Panc1 (cell line): ENCODE measurements at regions not wholly inside any gene's neighbourhood (a gene's known extent, or its start where the extent isn't known, plus 50 kb on each side); places are given as distances from the start of the nearest gene placed in this dataset.

Experiments used
- ATAC-seq: fragments of 200-7000 bp; cut with Tn5 transposase; 2 replicates; pipeline ENCODE4 v1.9.1; 2020; ENCODE audit warnings: mild to moderate bottlenecking, moderate library complexity
- BruUV-seq: library from RNA; stranded (reverse); fragments of 400-500 nt; replicated peaks from 2 replicates; lab custom pipeline; 2021; lab: Mats Ljungman, UMichigan
- CTCF ChIA-PET: fragments of 300-600 bp; sonication (Branson Sonifier 250); formaldehyde crosslinking; loops from one replicate; lab custom pipeline; 2022; ENCODE audit warnings: antibody characterized with exemption; lab: Charles Lee
- POLR2A ChIA-PET: fragments of 300-600 bp; sonication (Branson Sonifier 250); formaldehyde crosslinking; loops from one replicate; lab custom pipeline; 2022; ENCODE audit warnings: antibody characterized with exemption; lab: Charles Lee
- DNase-seq: peaks from one replicate; pipeline ENCODE4 v3.0.0-alpha.2; 2010; ENCODE audit warnings: low read depth, low spot score
- H3K27ac ChIP-seq: 2 replicates; pipeline ENCODE4 v1.5.1; 2011; ENCODE audit warnings: mild to moderate bottlenecking, low read length, inconsistent platforms
- H3K27me3 ChIP-seq: fragments of 200-500 bp; sonication (Bioruptor generic); 2 replicates; pipeline ENCODE4 v1.6.0; 2014; ENCODE audit warnings: low read length, inconsistent platforms; ENCODE audit not compliant: control insufficient read depth, insufficient read depth
- H3K36me3 ChIP-seq: fragments of 200-500 bp; sonication (Bioruptor generic); 2 replicates; pipeline ENCODE4 v1.5.1; 2014; ENCODE audit warnings: inconsistent platforms, mild to moderate bottlenecking, low read length, moderate library complexity; ENCODE audit not compliant: control insufficient read depth, insufficient read depth
- H3K4me1 ChIP-seq: 2 replicates; pipeline ENCODE4 v1.5.1; 2011; ENCODE audit warnings: inconsistent platforms, mild to moderate bottlenecking, low read length, moderate library complexity; ENCODE audit not compliant: control insufficient read depth, insufficient read depth
- H3K4me3 ChIP-seq, 2 experiments: 2 replicates each; pipeline ENCODE4 v1.5.1; 2011 to 2012; ENCODE audit warnings: low read depth in 2 of 2, low read length in 2 of 2, mild to moderate bottlenecking in 2 of 2, inconsistent platforms in 1 of 2, moderate library complexity in 1 of 2
- H3K9me3 ChIP-seq: fragments of 200-500 bp; sonication (Bioruptor generic); 2 replicates; pipeline ENCODE4 v1.5.1; 2014; ENCODE audit warnings: low read depth, mild to moderate bottlenecking, inconsistent platforms, low read length, moderate library complexity; ENCODE audit not compliant: control insufficient read depth, insufficient read depth
- CTCF ChIP-seq: fragments of 450-650 bp; IDR thresholded peaks from 2 replicates; pipeline ENCODE4 v1.5.1; 2017; ENCODE audit warnings: mild to moderate bottlenecking
- POLR2AphosphoS5 ChIP-seq: IDR thresholded peaks from 2 replicates; pipeline ENCODE4 v1.6.1; 2012; ENCODE audit warnings: mild to moderate bottlenecking, low read depth, low read length, moderate library complexity
- REST ChIP-seq, 2 experiments: IDR thresholded peaks; 2 replicates each; pipeline ENCODE4 v1.6.1; 2011 to 2012; ENCODE audit warnings: low read depth in 2 of 2, control low read depth in 1 of 2, low read length in 1 of 2, mild to moderate bottlenecking in 1 of 2, moderate library complexity in 1 of 2; ENCODE audit not compliant: insufficient read depth in 1 of 2
- SIN3A ChIP-seq: IDR thresholded peaks from 2 replicates; pipeline ENCODE4 v1.6.1; 2012; ENCODE audit warnings: low read depth, mild to moderate bottlenecking, low read length, moderate library complexity, borderline replicate concordance; ENCODE audit not compliant: insufficient read depth
- TCF7L2 ChIP-seq: IDR thresholded peaks from 2 replicates; pipeline ENCODE4 v1.6.1; 2011; ENCODE audit warnings: mild to moderate bottlenecking, low read depth, low read length, inconsistent platforms
- in situ Hi-C: cut with HindIII; loops from 2 replicates; pipeline ENCODE4 v1.10.0; 2016; ENCODE audit warnings: low sequenced_read_pairs, low pct_unique_long_range_greater_than_20kb
- intact Hi-C: fragments of 100-400 bp; cut with micrococcal nuclease; formaldehyde crosslinking; loops from one replicate; pipeline ENCODE4 v1.10.0; 2022; ENCODE audit not compliant: unreplicated experiment

DNA sequence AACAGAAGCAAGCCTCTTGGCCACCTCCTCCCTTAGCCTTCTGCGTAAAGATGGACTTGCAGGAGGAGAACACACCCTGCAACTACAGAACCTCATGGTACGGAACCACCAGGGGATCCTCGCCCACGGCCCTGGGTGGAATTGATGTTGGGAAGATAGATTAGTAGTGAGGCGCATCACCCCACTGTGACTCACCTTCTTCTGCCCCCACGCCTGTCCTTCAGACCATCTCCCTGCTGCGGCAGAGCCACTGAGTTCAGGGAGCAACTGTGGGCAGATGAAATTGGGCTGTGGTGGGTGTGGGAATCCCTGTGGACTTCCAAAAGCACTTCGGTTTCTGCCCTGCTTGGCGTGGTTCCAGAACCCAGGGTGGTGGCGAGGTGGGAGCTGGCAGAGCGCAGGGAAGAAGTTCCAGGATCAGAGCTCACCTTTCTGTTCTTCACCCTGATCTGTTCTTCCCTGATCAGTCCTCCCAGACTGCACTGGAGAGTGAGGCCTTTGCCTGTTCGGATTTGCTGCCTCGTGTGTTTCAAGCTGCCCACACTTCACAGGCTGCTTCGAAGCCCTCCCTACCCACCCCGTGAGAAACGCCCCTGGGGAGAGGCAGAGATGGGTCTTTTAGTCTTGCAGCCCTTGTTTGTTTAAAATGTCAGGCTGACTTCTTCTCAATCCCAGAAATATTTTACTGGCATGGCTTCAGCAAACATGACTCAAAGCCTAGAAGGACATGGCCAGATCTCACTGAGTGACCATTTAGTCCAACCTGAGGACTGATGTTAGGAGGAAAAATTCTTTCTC, 92.8 kb upstream of the MLN start:
- Histone ChIP-seq H3K27ac (no peak overlapping the region), H3K36me3 (no peaks in the 10 kb centered on the region), H3K4me1 (no peaks in the 10 kb centered on the region), H3K27me3 (no peaks in the 10 kb centered on the region), H3K4me3 (no peak overlapping the region), H3K9me3 (no peaks in the 10 kb centered on the region)
- TF ChIP-seq CTCF: no peak
- TF ChIP-seq SIN3A: no peak
- TF ChIP-seq POLR2AphosphoS5: no peak
- no peak for TF ChIP-seq TCF7L2
- no peak for TF ChIP-seq REST (IDR thresholded peaks at IDR 0.05; ENCODE audit: insufficient read depth in 1 of 2, low read depth in 2 of 2, low read length in 1 of 2)
- in situ Hi-C loops: no loop called here
- ChIA-PET POLR2A (no interaction called here), CTCF (no interaction called here)
- intact Hi-C loops: no loop called here
- ATAC-seq (no peak), DNase-seq (no peak)
- BruUV-seq: no TSS peak

- BruUV-seq: no TSS peak
- Histone ChIP-seq H3K4me1 (no peaks in the 10 kb centered on the region), H3K4me3 (no peak overlapping the region), H3K36me3 (no peaks in the 10 kb centered on the region), H3K27ac (no peak overlapping the region), H3K27me3 (no peaks in the 10 kb centered on the region), H3K9me3 (no peaks in the 10 kb centered on the region)
- ChIA-PET POLR2A (interaction anchor here (0.6 kb wide), 1 partner anchor 31 kb away, joined by 5 read pairs; no protein-coding TSS in a partner anchor), CTCF (no interaction called here)
- intact Hi-C loops: no loop called here
- ATAC-seq: no peak
- in situ Hi-C loops: no loop called here
- no peak for DNase-seq
- TF ChIP-seq CTCF (no peak), REST (IDR thresholded peaks at IDR 0.05; ENCODE audit: insufficient read depth in 1 of 2, low read depth in 2 of 2, low read length in 1 of 2) (no peak), POLR2AphosphoS5 (no peak), SIN3A (no peak), TCF7L2 (no peak)
These were observed 92.2 kb upstream of the MLN start for GRCh38 chr6:33895988-33896387.
